GM06990 (cell line): ENCODE measurements at regions not wholly inside any gene's neighbourhood (a gene's known extent, or its start where the extent isn't known, plus 50 kb on each side); places are given as distances from the start of the nearest gene placed in this dataset.

Source experiments
- DNase-seq: peaks from one replicate; pipeline ENCODE4 v3.0.0-alpha.2; 2011; ENCODE audit not compliant: insufficient read length; ENCODE audit errors: extremely low read depth
- H3K27me3 ChIP-seq: replicated peaks from 2 replicates; pipeline ENCODE4 v1.6.0; 2011; ENCODE audit warnings: low read length; ENCODE audit not compliant: control insufficient read depth, insufficient read depth
- H3K36me3 ChIP-seq: 2 replicates; pipeline ENCODE4 v1.5.1; 2011; ENCODE audit warnings: low read length; ENCODE audit not compliant: control insufficient read depth, insufficient read depth
- H3K4me3 ChIP-seq: replicated peaks from 2 replicates; pipeline ENCODE4 v1.5.1; 2011; ENCODE audit warnings: low read depth, mild to moderate bottlenecking, control low read depth, low read length
- TF ChIP-seq, protein P1 (sequence below): IDR thresholded peaks from 2 replicates; pipeline ENCODE4 v1.5.1; 2011; ENCODE audit warnings: low read length, control low read depth, mild to moderate bottlenecking, inconsistent platforms; ENCODE audit not compliant: insufficient read depth, poor library complexity, severe bottlenecking

DNA sequence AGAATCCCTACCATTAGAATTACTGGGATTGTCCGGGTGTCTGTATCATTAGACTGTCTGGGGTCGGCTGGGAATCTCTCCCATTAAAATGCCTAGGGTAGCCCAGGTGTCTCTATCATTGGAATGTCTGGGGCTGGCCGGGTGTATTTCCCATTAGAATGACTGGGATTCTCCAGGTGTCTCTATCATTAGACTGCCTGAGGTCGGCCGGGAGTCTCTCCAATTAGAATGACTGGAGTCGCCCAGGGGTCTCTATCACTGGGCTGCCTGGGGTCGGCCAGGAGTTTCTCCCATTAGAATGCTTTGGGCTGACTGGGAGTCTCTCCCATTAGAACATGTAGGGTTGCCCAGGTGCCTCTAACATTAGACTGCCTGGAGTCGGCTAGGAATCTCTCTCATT is 1560.7 kb downstream of the UQCRFS1 start:
- no peak for DNase-seq
- H3K27me3 ChIP-seq, result no peaks in the 10 kb centered on the region
- no peaks in the 10 kb centered on the region for H3K36me3 ChIP-seq
- H3K4me3 ChIP-seq, result no peak overlapping the region
- TF ChIP-seq, protein P1, sequence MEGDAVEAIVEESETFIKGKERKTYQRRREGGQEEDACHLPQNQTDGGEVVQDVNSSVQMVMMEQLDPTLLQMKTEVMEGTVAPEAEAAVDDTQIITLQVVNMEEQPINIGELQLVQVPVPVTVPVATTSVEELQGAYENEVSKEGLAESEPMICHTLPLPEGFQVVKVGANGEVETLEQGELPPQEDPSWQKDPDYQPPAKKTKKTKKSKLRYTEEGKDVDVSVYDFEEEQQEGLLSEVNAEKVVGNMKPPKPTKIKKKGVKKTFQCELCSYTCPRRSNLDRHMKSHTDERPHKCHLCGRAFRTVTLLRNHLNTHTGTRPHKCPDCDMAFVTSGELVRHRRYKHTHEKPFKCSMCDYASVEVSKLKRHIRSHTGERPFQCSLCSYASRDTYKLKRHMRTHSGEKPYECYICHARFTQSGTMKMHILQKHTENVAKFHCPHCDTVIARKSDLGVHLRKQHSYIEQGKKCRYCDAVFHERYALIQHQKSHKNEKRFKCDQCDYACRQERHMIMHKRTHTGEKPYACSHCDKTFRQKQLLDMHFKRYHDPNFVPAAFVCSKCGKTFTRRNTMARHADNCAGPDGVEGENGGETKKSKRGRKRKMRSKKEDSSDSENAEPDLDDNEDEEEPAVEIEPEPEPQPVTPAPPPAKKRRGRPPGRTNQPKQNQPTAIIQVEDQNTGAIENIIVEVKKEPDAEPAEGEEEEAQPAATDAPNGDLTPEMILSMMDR, result no peak

DNA sequence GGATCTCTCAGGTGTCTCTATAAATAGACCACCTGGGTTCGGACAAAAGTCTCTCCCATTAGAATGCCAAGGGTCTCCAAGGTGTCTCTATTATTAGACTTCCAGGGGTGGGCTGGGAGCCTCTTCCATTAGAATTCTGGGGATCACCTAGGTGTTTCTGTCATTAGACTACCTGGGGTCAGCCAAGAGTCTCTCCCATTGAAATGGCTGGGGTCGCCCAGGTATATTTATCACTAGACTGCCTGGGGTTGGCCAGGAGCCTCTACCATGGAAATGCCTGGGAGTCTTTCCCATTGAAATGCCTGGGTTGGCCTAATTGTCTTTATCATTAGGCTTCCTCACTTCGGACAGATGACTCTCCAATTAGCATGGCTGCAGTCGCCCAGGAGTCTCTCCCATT is 1565.5 kb downstream of the UQCRFS1 start:
- Histone ChIP-seq H3K27me3 (no peaks in the 10 kb centered on the region), H3K4me3 (no peak overlapping the region), H3K36me3 (no peaks in the 10 kb centered on the region)
- TF ChIP-seq, protein P1, result no peak
- DNase-seq, result no peak

DNA sequence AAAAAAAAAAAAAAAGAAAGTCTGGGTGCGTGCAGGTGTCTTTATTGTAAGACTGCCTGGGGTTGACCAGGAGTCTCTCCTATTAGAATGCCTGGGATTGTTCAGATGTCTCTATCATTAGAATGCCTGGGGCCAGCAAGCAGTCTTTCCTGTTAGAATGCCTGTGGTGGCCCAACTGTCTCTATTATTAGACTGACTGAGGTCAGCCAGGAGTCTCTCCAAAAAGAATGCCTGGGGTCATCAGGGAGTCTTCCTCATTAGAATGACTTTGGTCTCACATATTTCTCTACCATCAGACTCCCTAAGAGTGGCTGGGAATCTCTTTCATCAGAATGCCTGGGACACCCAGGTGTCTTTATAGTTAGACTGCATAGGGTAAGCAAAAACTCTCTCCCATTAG is 1577.5 kb downstream of the UQCRFS1 start:
- no peaks in the 10 kb centered on the region for H3K27me3 ChIP-seq
- H3K36me3 ChIP-seq, result no peaks in the 10 kb centered on the region
- no peak for DNase-seq
- TF ChIP-seq, protein P1, result no peak
- H3K4me3 ChIP-seq, result no peak overlapping the region

DNA sequence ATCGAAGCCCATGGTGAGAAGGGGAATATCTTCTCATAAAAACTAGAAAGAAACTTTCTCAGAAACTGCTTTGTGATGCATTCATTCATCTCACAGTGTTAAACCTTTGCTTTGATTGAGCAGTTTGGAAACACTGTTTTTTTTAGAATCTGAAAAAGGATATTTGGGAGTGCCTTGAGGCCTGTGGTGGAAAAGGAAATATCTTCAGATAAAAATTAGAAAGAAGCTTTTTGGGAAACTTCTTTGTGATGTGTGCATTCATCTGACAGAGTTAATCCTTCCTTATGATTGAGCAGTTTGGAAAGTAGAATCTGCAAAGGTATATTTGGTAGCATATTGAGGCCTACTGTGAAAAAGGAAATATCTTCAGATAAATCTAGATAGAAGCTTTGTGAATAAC is 1594.9 kb downstream of the UQCRFS1 start:
- Histone ChIP-seq H3K4me3 (no peak overlapping the region), H3K36me3 (no peaks in the 10 kb centered on the region), H3K27me3 (no peaks in the 10 kb centered on the region)
- no peak for DNase-seq
- TF ChIP-seq, protein P1, result no peak

DNA sequence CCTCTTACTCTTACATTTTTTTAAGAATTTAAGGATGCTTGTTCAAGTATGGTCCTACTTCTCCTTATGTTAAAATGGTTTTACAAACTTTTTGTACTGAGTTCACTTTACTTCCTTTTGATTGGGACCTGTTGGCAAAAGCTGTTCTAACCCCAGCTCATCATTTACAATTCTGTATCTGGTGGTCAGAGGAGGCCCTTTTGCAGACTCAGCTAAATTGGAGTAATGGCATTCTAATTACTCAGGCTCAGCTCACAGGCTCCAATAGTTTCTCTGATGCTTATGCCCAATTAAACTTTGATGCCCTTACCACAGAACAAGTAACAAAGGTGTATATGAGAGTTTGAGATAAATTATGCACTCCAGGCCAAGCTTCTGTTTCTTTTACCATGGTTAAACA is 1632.0 kb downstream of the UQCRFS1 start:
- TF ChIP-seq, protein P1, result no peak
- Histone ChIP-seq H3K4me3 (no peak overlapping the region), H3K36me3 (no peaks in the 10 kb centered on the region), H3K27me3 (no peaks in the 10 kb centered on the region)
- no peak for DNase-seq
